ENCODE measurements at regions not wholly inside any gene's neighbourhood (a gene's known extent, or its start where the extent isn't known, plus 50 kb on each side); places are given as distances from the start of the nearest gene placed in this dataset.

DNA sequence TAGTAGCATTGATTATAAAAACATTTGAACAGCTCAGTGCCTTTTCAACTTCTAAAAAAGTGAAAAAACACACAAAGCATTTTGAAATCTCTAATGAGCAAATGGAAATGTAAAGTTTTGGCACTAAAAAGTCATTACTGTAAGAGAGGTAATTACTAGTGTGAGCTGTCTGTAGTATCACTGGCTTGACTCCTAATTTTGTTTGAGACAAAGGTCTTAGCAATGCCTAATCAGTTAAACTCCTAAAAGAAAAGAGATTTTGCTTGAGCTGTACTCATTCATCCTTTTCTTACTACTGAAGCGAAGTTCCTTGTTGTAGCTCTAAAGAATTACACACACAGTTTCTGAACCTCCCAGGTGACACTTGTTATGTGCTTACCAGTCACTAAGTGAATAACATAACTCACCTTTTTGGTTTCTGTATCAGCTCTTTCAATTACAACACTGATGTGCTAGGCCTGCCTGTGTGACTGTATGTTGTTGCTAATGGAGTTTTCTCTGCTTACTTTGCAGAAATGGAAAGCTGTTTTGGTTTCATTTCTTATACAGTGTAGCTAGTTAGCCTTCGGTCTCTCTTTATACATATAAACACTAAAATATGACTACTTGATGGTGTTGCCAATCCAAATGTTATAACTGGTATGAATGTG lies 924.4 kb upstream of the TENM4 start:
- DNase-seq: no peak

DNA sequence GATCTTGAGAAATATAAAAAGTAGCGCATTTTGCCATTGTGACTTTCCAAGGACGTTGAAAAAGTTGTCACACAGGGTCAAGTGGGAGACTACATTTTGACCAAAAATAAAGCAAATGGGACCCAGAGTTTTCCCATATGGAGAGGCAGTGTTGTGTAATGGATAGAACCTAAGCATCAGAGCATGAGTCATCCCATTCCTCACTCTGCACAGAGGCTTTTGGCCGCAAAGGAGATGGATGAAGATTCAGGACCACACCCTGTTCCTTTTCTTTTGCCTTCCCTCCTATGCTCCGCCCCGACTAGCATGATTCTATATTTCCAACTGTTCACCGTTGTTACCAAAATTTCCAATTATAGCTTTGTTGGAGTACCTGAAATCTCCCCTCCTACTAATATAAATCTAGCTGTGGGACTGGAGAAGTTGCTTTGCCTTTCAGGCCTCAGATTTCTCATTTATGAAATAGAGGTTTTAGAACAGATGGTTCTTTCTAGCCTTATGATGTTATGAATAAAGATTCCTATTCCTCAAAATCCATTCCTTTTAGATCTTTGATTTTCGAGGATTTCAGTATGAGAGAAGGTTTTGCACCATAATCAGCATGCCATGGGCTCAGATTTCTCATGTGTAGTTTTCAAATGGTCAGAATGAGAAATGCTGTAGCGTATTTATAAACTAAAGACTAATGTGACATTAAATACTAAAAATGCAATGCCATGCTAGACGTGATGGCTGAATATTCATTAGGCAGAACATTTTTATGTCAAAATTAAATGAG lies 921.9 kb upstream of the TENM4 start:
- DNase-seq: no peak

- DNase-seq: no peak
Observed at GRCh38 chr11:80355251-80355650, 914.4 kb upstream of the TENM4 start.

DNA sequence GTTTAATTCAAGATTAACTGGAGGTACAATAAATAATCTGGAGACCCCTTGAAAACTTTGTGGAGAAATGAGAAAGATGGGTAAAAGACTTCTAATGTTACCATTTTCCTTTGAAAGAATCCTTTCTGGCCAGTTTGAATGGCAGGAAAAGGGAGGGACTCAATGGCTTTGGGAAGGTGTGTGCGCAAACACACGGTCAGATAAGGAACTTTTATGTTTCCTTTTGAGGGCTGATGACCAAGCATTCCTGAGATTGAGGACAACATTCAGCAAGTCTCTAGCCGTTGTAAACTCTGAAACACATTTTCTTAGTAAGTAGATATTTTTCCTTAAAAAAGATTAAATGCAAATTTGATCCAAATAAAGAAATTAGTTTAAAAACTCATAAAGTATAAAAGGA lies 909.7 kb upstream of the TENM4 start:
- no peak for DNase-seq

DNA sequence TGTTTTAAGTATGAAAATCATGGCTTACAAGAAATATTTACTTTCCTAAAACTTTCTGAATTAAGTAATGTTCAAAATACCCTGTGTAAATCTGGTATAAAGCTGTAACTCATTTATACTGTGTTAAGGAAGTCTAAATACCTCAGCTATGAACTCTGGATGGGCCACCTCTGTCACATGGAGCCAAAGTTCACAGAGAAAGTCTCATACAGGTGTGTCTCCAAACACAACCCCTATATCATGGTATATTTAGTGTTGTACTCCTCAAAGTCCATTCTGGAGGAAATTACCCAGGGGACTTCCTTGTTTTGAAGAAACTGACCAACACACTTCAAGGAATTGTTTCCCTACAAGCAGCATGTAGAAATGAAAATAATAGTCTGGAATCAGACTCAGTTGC lies 909.2 kb upstream of the TENM4 start:
- no peak for DNase-seq

DNA sequence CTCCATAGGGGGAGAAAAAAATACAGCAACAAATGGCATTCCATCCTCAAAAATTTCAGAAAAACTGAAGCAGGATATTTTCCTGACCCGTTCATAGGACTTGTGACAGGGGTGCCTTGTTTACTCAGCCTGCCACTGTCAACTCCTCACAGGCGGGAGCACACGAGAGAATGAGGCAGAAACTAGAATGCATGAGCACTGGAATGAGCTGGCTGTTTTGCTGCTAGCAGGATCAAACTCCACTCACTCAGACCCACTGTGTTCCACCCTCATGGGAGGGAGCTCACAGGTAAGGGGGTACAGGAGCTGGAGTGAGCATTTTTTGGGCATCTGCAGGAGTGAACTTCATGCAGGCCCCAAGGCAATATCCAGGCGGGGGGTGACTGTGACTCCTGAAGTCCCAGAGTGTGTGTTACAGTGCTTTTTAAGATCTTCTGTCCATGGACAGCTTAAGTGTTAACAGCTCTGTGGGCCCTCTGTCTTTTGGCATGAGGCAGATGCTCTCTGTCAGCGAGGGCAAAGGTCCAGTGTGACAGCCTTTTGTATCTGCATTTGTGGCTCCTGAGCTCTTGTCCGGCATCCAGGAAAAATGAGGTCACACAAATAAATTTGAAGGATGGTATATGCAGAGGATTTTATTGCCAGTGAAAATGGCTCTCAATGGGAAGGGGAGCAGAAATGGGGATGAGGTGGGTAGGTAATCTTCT lies 905.7 kb upstream of the TENM4 start:
- no peak for DNase-seq

GRCh38 chr11:80343436-80343835 lies 902.6 kb upstream of the TENM4 start:
- DNase-seq: no peak

- DNase-seq: no peak
Observed at GRCh38 chr11:80338231-80338630, 897.4 kb upstream of the TENM4 start.

- DNase-seq: no peak
Observed at GRCh38 chr11:80331694-80332093, 890.9 kb upstream of the TENM4 start.

- no peak for DNase-seq
Observed at GRCh38 chr11:80330264-80330663, 889.4 kb upstream of the TENM4 start.

DNA sequence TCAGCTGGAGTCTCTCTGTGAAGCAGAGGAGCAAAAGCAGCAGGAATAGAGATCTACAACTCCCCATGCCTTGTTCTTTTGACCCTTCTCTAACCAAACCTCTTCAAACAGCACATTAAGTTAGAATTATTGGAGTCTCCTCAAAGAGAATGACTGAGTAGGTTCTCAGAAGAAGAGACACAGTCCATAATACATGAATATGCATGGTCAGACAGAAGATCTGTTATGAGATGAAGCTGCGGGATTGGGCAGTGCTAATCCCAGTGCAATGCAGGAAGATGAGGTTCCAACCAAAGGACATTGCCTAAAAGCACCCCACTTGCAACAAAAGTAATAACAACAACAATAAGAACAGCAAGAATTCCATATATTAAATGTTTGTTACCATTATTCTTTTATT lies 887.9 kb upstream of the TENM4 start:
- no peak for DNase-seq

GRCh38 chr11:80327956-80328614 lies 887.3 kb upstream of the TENM4 start:
- DNase-seq: no peak

- DNase-seq: no peak
Observed at GRCh38 chr11:80321786-80322185, 881.0 kb upstream of the TENM4 start.

DNA sequence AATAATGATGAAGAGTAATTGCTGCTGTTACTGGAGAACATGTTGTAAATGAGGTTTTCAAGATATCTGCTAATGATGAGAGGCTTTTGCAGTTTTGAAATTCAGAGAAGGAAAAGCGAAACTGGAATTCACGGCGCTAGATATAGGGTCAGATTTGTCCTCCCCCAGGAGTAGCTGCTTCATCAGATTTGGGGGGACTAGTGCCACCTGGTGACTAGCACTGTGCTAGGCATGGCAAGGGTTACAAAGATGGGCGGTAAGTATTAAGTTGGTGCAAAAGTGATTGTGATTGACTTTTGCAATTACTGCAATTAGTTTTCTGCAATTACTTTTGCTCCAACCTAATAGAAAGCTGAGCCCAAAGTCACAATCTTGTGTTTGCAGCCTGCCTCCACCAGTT lies 879.9 kb upstream of the TENM4 start:
- DNase-seq: no peak

GRCh38 chr11:80320226-80320625 lies 879.4 kb upstream of the TENM4 start:
- DNase-seq: no peak

GRCh38 chr11:80317612-80318011 lies 876.8 kb upstream of the TENM4 start:
- no peak for DNase-seq

- no peak for DNase-seq
Observed at GRCh38 chr11:80315200-80315599, 874.4 kb upstream of the TENM4 start.

- no peak for DNase-seq
Observed at GRCh38 chr11:80309301-80309700, 868.5 kb upstream of the TENM4 start.

GRCh38 chr11:80307676-80308075 lies 866.8 kb upstream of the TENM4 start:
- DNase-seq: no peak

DNA sequence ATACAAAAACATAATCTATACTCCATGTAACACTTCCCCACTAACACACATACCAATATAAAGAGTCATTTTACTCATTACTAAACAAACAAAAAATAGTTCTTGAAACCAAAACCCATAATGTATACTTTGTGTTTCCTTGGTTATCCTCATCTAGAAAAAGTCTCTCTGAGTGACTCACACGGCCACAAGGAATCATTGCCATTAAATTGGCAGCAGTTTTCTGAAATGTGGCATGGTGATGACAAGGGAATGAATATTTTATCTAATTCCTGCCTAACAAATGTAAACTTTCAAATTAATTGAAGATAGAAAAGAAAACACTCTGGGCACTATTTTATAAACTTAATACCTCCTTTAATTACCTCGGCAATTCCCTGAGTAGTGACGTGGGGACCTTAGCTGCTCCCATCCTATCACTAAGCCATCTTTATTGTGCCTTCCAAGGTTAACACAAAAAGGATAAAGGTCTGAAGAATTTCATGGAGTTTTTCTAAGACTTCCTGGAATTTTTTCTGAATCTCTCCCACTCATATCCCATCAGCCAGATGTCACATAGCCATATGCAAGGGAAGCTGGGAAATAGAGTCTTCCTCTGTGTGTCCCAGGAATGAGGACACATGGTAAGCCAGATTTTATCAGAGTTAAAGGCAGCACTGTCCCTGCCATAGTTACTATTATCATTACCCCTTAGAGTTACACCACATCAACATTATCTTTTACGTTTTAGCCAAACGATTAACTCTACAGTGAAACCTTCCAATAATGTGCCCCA lies 857.2 kb upstream of the TENM4 start:
- DNase-seq: no peak

GRCh38 chr11:80293293-80293692 lies 852.5 kb upstream of the TENM4 start:
- DNase-seq: no peak

- DNase-seq: no peak
Observed at GRCh38 chr11:80284946-80285785, 844.3 kb upstream of the TENM4 start.
